ENCODE measurements at regions not wholly inside any gene's neighbourhood (a gene's known extent, or its start where the extent isn't known, plus 50 kb on each side); places are given as distances from the start of the nearest gene placed in this dataset.

DNA sequence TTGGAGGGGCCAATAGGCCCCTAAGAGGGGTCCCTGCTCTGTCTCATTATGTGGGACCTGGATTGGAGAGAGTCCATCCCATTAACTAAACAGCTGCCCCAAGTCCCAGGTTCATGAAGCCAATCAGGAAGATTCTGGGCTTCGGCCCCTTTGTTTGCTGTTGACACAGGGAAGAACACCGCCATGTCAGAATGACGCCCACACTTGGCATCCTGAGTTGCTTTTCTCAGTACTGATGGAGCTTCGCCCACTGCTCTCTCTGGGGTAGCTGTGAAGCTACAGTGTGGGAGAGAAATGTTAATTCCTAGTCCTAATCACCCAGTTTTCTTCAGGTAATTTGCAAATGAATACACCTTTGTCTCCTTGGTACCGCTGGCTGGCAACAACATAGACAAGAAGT is 264.7 kb downstream of the GLRX3 start:
- TF ChIP-seq, protein P1, sequence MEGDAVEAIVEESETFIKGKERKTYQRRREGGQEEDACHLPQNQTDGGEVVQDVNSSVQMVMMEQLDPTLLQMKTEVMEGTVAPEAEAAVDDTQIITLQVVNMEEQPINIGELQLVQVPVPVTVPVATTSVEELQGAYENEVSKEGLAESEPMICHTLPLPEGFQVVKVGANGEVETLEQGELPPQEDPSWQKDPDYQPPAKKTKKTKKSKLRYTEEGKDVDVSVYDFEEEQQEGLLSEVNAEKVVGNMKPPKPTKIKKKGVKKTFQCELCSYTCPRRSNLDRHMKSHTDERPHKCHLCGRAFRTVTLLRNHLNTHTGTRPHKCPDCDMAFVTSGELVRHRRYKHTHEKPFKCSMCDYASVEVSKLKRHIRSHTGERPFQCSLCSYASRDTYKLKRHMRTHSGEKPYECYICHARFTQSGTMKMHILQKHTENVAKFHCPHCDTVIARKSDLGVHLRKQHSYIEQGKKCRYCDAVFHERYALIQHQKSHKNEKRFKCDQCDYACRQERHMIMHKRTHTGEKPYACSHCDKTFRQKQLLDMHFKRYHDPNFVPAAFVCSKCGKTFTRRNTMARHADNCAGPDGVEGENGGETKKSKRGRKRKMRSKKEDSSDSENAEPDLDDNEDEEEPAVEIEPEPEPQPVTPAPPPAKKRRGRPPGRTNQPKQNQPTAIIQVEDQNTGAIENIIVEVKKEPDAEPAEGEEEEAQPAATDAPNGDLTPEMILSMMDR (IDR thresholded peaks at IDR 0.05; ENCODE audit: insufficient read depth, low read length), result no peak
- no peak for TF ChIP-seq GABPA (IDR thresholded peaks at IDR 0.05; ENCODE audit: low read depth)
- TF ChIP-seq SPI1 (IDR thresholded peaks at IDR 0.05; ENCODE audit: borderline replicate concordance, low read depth), result no peak
- no peak for TF ChIP-seq POLR2AphosphoS5 (IDR thresholded peaks at IDR 0.05; ENCODE audit: low read depth)
- TF ChIP-seq, protein P2, sequence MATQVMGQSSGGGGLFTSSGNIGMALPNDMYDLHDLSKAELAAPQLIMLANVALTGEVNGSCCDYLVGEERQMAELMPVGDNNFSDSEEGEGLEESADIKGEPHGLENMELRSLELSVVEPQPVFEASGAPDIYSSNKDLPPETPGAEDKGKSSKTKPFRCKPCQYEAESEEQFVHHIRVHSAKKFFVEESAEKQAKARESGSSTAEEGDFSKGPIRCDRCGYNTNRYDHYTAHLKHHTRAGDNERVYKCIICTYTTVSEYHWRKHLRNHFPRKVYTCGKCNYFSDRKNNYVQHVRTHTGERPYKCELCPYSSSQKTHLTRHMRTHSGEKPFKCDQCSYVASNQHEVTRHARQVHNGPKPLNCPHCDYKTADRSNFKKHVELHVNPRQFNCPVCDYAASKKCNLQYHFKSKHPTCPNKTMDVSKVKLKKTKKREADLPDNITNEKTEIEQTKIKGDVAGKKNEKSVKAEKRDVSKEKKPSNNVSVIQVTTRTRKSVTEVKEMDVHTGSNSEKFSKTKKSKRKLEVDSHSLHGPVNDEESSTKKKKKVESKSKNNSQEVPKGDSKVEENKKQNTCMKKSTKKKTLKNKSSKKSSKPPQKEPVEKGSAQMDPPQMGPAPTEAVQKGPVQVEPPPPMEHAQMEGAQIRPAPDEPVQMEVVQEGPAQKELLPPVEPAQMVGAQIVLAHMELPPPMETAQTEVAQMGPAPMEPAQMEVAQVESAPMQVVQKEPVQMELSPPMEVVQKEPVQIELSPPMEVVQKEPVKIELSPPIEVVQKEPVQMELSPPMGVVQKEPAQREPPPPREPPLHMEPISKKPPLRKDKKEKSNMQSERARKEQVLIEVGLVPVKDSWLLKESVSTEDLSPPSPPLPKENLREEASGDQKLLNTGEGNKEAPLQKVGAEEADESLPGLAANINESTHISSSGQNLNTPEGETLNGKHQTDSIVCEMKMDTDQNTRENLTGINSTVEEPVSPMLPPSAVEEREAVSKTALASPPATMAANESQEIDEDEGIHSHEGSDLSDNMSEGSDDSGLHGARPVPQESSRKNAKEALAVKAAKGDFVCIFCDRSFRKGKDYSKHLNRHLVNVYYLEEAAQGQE (IDR thresholded peaks at IDR 0.05; ENCODE audit: insufficient replicate concordance, low read depth), result no peak
